NCI-H748 treated with DMSO at 0.1 percent for 48 hours (cell line): ENCODE measurements at regions not wholly inside any gene's neighbourhood (a gene's known extent, or its start where the extent isn't known, plus 50 kb on each side); places are given as distances from the start of the nearest gene placed in this dataset.
A peak's percentile ranks its signal among the peaks of the same experiment; 100 is the strongest.
"Not testable (repeated sequence)": the region's sequence is repeated elsewhere in the genome, so short reads cannot be mapped to it uniquely, and the experiment has no call there.

Source experiments
- DNase-seq: peaks from one replicate; lab custom pipeline; 2025; lab: John Stamatoyannopoulos, UW

GRCh38 chr12:91672130-91672529 is 473.5 kb downstream of the BTG1 start:
- no peak for DNase-seq

GRCh38 chr12:91667694-91668093 is 478.0 kb downstream of the BTG1 start:
- no peak for DNase-seq

GRCh38 chr12:91663744-91664143 is 481.1 kb upstream of the DCN start:
- no peak for DNase-seq

- peak; percentile 80 for DNase-seq
Observed at GRCh38 chr12:91663310-91663709, 480.7 kb upstream of the DCN start.

GRCh38 chr12:91662021-91662420 is 479.4 kb upstream of the DCN start:
- DNase-seq: no peak

GRCh38 chr12:91657032-91657431 is 474.4 kb upstream of the DCN start:
- DNase-seq: no peak

- DNase-seq: no peak
Observed at GRCh38 chr12:91655966-91656365, 473.3 kb upstream of the DCN start.

- DNase-seq: no peak
Observed at GRCh38 chr12:91654087-91654486, 471.5 kb upstream of the DCN start.

GRCh38 chr12:91651728-91652127 is 469.1 kb upstream of the DCN start:
- no peak for DNase-seq

- no peak for DNase-seq
Observed at GRCh38 chr12:91643763-91644162, 461.1 kb upstream of the DCN start.

- DNase-seq: no peak
Observed at GRCh38 chr12:91640021-91640420, 457.4 kb upstream of the DCN start.

GRCh38 chr12:91639327-91639726 is 456.7 kb upstream of the DCN start:
- no peak for DNase-seq

GRCh38 chr12:91637789-91638624 is 455.4 kb upstream of the DCN start:
- DNase-seq: peak; percentile 13

GRCh38 chr12:91636721-91637120 is 454.1 kb upstream of the DCN start:
- DNase-seq: no peak

GRCh38 chr12:91634386-91634713 is 451.7 kb upstream of the DCN start:
- not testable (repeated sequence) for DNase-seq

GRCh38 chr12:91633734-91634357 is 451.2 kb upstream of the DCN start:
- no peak for DNase-seq

GRCh38 chr12:91633206-91633605 is 450.6 kb upstream of the DCN start:
- DNase-seq: no peak

- DNase-seq: no peak
Observed at GRCh38 chr12:91632042-91632786, 449.6 kb upstream of the DCN start.

- no peak for DNase-seq
Observed at GRCh38 chr12:91630596-91631293, 448.1 kb upstream of the DCN start.

- DNase-seq: no peak
Observed at GRCh38 chr12:91630083-91630482, 447.5 kb upstream of the DCN start.

- DNase-seq: no peak
Observed at GRCh38 chr12:91629440-91629839, 446.8 kb upstream of the DCN start.

- DNase-seq: no peak
Observed at GRCh38 chr12:91628656-91629055, 446.0 kb upstream of the DCN start.
